Fibroblast of skin of back (primary cell): ENCODE measurements at regions not wholly inside any gene's neighbourhood (a gene's known extent, or its start where the extent isn't known, plus 50 kb on each side); places are given as distances from the start of the nearest gene placed in this dataset.

Experiments
- DNase-seq: peaks from one replicate; pipeline ENCODE4 v3.0.0-alpha.2; 2013

GRCh38 chr12:38961012-38961411, 55.6 kb upstream of the CPNE8 start:
- no peak for DNase-seq

- no peak for DNase-seq
Observed at GRCh38 chr12:38956337-38956736, 50.9 kb upstream of the CPNE8 start.
